ENCODE measurements at regions not wholly inside any gene's neighbourhood (a gene's known extent, or its start where the extent isn't known, plus 50 kb on each side); places are given as distances from the start of the nearest gene placed in this dataset.

DNA sequence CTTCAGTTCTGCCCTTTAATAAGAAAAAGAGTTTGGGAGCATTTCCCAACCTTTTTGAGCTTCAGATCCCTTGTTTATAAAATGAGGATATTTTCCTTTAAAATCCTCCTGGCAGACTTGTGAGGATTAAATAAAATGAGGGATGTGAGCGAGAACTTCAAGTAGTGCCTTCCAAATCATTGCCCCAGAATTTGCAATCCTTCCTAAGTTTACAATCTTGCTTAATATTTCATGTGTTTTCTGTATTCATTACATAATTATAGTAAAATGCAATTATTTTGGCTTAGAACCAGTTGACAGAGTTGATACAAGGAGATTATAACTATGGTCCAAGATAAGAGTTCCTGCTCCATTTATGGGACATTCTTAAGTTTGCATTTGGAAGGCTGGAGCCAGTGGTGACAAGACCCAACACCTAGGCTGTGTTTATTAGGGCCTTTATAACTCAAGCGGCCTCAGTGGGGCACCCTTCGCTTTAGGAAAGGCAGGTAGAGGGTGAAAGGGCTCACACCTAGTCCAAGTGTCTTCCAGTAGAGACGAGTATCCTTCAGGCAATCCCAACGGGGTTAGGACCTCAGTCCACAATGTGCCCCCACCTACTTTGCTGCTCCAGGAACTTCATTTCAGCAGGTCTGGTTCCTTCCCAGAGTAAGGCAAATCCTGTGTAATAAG is 317.5 kb downstream of the WDR11 start:
- TF ChIP-seq, protein P1, sequence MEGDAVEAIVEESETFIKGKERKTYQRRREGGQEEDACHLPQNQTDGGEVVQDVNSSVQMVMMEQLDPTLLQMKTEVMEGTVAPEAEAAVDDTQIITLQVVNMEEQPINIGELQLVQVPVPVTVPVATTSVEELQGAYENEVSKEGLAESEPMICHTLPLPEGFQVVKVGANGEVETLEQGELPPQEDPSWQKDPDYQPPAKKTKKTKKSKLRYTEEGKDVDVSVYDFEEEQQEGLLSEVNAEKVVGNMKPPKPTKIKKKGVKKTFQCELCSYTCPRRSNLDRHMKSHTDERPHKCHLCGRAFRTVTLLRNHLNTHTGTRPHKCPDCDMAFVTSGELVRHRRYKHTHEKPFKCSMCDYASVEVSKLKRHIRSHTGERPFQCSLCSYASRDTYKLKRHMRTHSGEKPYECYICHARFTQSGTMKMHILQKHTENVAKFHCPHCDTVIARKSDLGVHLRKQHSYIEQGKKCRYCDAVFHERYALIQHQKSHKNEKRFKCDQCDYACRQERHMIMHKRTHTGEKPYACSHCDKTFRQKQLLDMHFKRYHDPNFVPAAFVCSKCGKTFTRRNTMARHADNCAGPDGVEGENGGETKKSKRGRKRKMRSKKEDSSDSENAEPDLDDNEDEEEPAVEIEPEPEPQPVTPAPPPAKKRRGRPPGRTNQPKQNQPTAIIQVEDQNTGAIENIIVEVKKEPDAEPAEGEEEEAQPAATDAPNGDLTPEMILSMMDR (IDR thresholded peaks at IDR 0.05 in 4 of 5, conservative IDR thresholded peaks at IDR 0.05 in 1 of 5): no peak
- no peak for TF ChIP-seq POLR2A (IDR thresholded peaks at IDR 0.05)

Measured in gastrocnemius medialis (tissue), 4 donors.